ENCODE measurements at regions not wholly inside any gene's neighbourhood (a gene's known extent, or its start where the extent isn't known, plus 50 kb on each side); places are given as distances from the start of the nearest gene placed in this dataset.
"Not testable (repeated sequence)": the region's sequence is repeated elsewhere in the genome, so short reads cannot be mapped to it uniquely, and the experiment has no call there.

DNA sequence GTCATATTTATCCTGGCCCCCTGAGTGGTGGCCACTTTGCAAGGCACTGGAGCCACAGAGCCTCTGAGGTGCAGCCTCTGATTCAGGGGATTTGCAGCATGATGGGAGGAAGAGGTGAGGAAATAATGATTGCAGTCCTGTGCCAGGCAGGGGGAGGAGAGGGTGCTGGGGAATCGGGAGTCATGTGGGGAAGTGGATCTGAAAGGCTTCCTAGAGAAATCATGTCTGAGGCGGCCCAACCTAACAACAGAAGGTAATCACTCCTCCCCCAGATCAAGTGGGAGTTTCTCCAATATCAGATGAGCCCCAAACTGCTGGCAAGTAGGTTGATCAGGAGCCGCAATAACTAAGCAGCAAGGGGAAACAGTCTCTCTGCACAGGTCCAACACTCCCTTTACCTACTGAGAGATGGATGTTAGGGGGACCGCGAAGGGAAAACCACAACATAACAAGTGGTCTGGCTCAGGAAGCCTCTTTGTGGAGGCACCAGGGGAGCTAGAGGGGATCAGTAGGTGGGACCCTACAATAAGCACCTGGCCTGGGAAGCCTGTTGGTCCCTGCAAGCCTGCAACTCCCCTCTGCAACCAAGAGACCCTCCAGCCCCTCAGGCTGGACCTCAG, 71.8 kb upstream of the NPAS2 start:
- Histone ChIP-seq H3K9ac (ENCODE audit: low read length) (no peak overlapping the region), H3K36me3 (ENCODE audit: control insufficient read depth, insufficient read depth, low read length) (no peaks in the 10 kb centered on the region)

DNA sequence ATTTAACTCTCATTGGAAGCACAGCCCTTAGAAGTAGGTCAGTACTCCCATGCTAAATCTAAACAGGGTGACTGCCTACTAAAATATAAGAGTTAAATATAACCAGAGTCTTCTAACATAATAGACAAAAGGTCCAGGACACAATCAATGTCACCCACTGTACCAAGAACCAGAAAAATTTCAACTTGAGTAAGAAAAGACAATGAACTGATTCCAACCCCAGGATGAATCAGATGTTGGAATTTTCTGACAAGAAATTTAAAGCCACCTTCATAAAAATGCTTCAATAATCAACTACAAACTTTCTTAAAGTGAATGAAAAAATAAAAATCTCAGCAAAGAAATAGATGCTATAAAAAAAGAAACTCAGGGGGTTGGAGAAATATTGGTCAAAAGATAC, 71.3 kb upstream of the NPAS2 start:
- Histone ChIP-seq H3K27me3 (ENCODE audit: control insufficient read depth, insufficient read depth, low read length) (no peaks in the 10 kb centered on the region), H3K4me1 (ENCODE audit: control insufficient read depth, insufficient read depth, low read length) (peaks cover 14% of the 10 kb centered on the region), H3K36me3 (ENCODE audit: control insufficient read depth, insufficient read depth, low read length) (no peaks in the 10 kb centered on the region), H3K4me3 (ENCODE audit: low read length) (no peak overlapping the region), H3K9me3 (ENCODE audit: control insufficient read depth, low read length) (no peaks in the 10 kb centered on the region), H3K9ac (ENCODE audit: low read length) (no peak overlapping the region)

More for the DNA sequence above, 71.8 kb upstream of the NPAS2 start:
- Histone ChIP-seq H3K4me1 (ENCODE audit: control insufficient read depth, insufficient read depth, low read length) (peaks cover 14% of the 10 kb centered on the region), H3K4me3 (ENCODE audit: low read length) (no peak overlapping the region), H3K27me3 (ENCODE audit: control insufficient read depth, insufficient read depth, low read length) (no peaks in the 10 kb centered on the region), H3K9me3 (ENCODE audit: control insufficient read depth, low read length) (no peaks in the 10 kb centered on the region)

DNA sequence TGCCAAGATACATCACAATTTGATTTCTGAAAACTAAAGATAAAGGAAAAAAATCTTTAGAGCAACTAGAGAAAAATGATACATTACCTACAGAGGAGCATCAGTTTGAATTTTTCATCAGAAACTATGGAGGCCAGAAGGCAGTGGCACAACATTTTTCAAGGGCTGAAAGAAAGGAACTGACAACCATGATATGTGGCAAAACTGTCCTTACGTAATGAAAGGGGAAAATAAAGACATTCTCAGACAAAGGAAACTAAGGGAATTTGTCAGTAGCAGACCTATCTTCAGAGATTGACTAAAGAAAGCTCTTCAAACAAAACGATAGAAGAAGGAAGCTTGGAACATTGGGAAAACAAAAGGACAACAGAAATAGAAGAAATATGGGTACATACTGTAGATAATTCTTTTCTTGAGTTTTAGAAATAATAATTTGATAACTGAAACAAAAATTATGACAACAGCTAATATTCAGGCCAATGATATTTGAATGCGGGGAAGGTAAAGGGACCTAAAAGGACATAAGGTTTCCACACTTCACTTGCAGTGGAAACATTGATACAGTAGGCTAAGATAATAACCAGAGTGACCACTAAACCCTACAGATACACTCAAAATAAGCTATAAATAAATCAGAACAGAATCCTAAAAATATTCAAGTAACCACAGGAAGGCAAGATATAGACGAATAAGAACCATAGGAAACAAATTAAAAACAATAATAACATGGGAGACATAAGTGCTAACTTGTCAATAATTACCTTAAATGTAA, 70.0 kb upstream of the NPAS2 start:
- Histone ChIP-seq H3K9me3 (ENCODE audit: control insufficient read depth, low read length) (no peaks in the 10 kb centered on the region), H3K9ac (ENCODE audit: low read length) (no peak overlapping the region), H3K4me1 (ENCODE audit: control insufficient read depth, insufficient read depth, low read length) (peaks cover 3% of the 10 kb centered on the region), H3K27me3 (ENCODE audit: control insufficient read depth, insufficient read depth, low read length) (no peaks in the 10 kb centered on the region), H3K36me3 (ENCODE audit: control insufficient read depth, insufficient read depth, low read length) (no peaks in the 10 kb centered on the region), H3K4me3 (ENCODE audit: low read length) (no peak overlapping the region)

DNA sequence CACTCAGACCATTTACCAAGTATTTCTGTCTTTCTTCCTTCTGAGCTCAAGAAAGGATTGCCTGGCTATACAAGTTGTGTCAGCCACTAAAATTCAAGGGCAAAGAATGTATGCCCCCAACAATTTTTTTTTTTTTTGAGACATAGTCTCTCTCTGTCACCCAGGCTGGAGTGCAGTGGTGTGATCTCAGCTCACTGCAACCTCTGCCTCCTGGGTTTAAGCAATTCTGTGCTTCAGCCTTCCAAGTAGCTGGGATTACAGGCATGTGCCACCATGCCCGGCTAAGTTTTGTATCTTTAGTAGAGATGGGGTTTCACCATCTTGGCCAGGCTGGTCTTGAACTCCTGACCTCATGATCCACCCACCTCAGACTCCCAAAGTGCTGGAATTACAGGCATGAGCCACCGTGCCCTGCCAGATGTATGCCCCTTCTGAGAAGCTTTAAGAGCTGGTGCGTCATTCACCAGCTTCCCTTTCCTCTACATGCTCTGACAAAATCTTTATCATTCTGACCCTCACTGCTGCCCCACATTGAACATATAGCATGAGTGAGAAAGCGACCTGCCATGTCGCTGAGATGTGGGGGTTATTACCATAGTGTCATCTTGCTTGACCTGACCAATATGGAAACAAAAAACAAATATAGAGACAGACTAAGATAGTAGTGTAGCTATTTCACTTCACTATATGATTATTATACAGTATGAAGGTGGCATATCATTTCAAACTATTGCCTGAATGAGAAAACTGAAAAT, 67.9 kb upstream of the NPAS2 start:
- not testable (repeated sequence) for H3K4me3 ChIP-seq (ENCODE audit: low read length); H3K9ac ChIP-seq (ENCODE audit: low read length); H3K4me1 ChIP-seq (ENCODE audit: control insufficient read depth, insufficient read depth, low read length); H3K9me3 ChIP-seq (ENCODE audit: control insufficient read depth, low read length); H3K36me3 ChIP-seq (ENCODE audit: control insufficient read depth, insufficient read depth, low read length); H3K27me3 ChIP-seq (ENCODE audit: control insufficient read depth, insufficient read depth, low read length)

DNA sequence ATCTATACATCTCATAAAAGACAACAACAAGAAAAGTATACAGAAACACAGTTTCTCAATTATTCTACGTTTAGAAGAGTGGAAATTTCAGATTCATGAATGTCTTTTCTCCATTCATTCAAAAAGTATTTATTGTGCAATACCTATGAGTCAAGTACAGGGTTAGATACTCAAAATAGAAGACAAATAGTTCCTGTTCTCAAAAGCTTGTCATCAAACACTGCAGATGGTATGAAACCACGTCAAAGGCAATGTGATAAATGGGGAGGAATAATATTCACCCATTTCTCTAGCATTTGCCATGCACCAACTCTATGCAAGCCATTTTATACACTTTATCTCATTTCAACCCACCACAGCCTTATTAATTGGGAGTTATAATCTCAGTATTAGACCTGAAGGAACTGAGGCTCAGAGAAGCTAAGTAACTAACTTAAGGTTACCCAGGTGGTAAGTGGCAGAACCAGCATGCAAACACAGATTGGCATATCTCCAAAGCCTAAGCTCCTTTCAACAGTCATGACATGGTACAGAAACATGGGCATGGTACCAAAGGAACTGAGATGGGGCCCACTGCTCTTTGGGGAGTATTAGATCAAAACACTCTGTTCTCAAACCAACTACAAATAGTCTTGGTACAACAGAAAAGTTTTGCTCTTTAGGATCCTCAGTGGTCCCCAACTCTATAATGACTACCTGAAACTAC, 67.2 kb upstream of the NPAS2 start:
- Histone ChIP-seq H3K27me3 (ENCODE audit: control insufficient read depth, insufficient read depth, low read length) (no peaks in the 10 kb centered on the region), H3K36me3 (ENCODE audit: control insufficient read depth, insufficient read depth, low read length) (no peaks in the 10 kb centered on the region), H3K4me3 (ENCODE audit: low read length) (no peak overlapping the region), H3K9me3 (ENCODE audit: control insufficient read depth, low read length) (no peaks in the 10 kb centered on the region), H3K9ac (ENCODE audit: low read length) (no peak overlapping the region), H3K4me1 (ENCODE audit: control insufficient read depth, insufficient read depth, low read length) (no peaks in the 10 kb centered on the region)

DNA sequence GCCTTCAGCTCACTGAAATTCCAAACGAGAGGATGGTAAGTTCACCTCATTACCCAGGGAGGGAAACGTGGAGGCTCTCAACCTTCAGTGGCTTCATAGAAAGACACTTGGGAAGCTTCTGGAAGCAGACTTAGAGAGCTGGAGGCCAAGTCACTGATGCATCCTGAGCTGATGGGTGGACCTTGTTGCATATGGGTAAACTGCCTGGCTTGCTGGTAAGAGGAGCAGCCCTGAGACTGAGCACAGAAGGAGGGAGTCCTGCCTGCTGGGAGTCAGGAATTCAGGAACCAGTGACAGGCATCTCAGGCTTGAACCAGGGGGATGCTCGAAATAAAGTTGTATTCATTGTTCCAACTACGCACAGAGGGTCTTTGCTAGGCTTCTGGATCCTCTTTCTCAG, 66.5 kb upstream of the NPAS2 start:
- Histone ChIP-seq H3K4me3 (ENCODE audit: low read length) (no peak overlapping the region), H3K9ac (ENCODE audit: low read length) (no peak overlapping the region), H3K36me3 (ENCODE audit: control insufficient read depth, insufficient read depth, low read length) (no peaks in the 10 kb centered on the region), H3K4me1 (ENCODE audit: control insufficient read depth, insufficient read depth, low read length) (no peaks in the 10 kb centered on the region), H3K9me3 (ENCODE audit: control insufficient read depth, low read length) (no peaks in the 10 kb centered on the region), H3K27me3 (ENCODE audit: control insufficient read depth, insufficient read depth, low read length) (no peaks in the 10 kb centered on the region)

DNA sequence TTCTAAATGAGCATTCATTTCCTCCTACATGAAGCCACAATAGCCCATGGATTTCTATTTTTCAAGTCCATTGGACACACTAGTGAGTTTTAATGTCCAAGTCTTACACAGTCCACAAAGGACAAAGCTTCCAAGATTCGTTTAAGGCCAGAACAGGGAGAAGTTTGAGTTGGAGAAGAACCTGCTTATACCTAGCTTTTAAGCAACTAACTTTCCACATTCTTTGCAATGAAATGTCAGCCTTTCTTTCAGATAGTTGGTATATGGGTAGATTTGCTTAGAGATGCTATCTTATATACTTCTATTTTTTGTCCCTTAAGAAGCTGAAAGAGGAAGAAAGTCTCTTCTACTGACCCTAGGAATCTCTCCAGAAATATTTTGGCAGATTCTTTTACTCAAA, 66.1 kb upstream of the NPAS2 start:
- H3K4me3 ChIP-seq (ENCODE audit: low read length) = no peak overlapping the region

DNA sequence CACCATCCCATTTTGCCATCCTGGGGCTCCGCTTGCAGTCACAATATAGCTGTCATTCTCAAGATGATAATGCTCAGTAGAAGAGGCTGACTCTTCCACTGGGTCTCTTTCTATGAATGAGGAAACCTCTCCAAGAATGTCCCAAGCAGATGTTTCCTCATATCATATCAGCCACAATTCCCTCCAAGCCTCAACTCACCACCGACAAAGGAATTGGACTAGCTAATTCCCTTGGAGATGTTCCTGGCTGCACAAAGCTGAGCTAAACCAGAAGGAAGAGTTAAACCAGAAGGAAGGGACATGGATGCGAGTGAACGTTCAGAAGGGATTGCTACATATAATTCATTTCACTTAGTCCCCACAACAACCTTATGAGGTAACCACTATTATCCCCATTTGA, 65.0 kb upstream of the NPAS2 start:
- Histone ChIP-seq H3K4me3 (ENCODE audit: low read length) (no peak overlapping the region), H3K36me3 (ENCODE audit: control insufficient read depth, insufficient read depth, low read length) (no peaks in the 10 kb centered on the region), H3K9me3 (ENCODE audit: control insufficient read depth, low read length) (no peaks in the 10 kb centered on the region), H3K27me3 (ENCODE audit: control insufficient read depth, insufficient read depth, low read length) (no peaks in the 10 kb centered on the region), H3K4me1 (ENCODE audit: control insufficient read depth, insufficient read depth, low read length) (no peaks in the 10 kb centered on the region), H3K9ac (ENCODE audit: low read length) (no peak overlapping the region)

More for the DNA sequence above, 66.1 kb upstream of the NPAS2 start:
- no peaks in the 10 kb centered on the region for H3K36me3 ChIP-seq (ENCODE audit: control insufficient read depth, insufficient read depth, low read length)
- no peak overlapping the region for H3K9ac ChIP-seq (ENCODE audit: low read length)
- H3K9me3 ChIP-seq (ENCODE audit: control insufficient read depth, low read length) = no peaks in the 10 kb centered on the region
- no peaks in the 10 kb centered on the region for H3K4me1 ChIP-seq (ENCODE audit: control insufficient read depth, insufficient read depth, low read length)
- H3K27me3 ChIP-seq (ENCODE audit: control insufficient read depth, insufficient read depth, low read length) = no peaks in the 10 kb centered on the region

DNA sequence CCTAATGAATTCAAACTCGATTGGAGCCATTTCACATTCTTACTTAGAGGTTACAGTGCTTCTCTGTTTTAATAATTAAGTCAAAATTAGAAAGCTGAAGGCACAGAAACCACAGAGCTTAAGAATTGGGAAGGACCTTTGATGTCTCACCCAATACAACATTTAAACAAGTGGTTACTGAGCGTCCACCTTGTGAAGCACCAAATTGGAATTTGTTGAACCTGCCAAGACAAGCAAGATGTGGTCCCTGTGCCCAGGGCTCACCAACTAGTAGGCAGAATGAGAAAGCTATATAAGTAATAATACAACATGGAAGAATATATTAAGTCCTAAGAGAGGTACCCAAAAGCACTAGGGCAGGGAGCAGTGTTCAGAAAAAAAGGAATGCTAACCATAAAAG, 64.5 kb upstream of the NPAS2 start:
- no peaks in the 10 kb centered on the region for H3K4me1 ChIP-seq (ENCODE audit: control insufficient read depth, insufficient read depth, low read length)
- no peaks in the 10 kb centered on the region for H3K27me3 ChIP-seq (ENCODE audit: control insufficient read depth, insufficient read depth, low read length)

DNA sequence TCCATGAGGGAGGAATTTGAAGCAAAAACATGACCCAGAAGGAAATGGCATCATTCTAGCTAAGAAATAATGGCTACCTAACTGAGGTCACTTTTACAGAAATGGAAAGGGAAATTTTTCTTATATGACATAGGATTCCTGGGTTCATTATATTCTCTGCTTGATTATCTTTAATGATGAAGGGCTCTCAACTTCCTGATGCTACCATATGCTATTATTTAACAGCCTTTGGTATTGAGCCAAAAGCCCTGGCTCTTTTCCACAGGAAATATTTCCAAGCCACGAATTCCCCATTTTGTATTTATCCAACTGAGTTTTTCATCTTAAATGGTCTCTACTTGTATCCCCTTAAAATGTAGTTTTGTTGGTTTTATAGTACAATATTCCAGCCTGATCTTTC, 63.2 kb upstream of the NPAS2 start:
- no peaks in the 10 kb centered on the region for H3K27me3 ChIP-seq (ENCODE audit: control insufficient read depth, insufficient read depth, low read length)
- H3K9ac ChIP-seq (ENCODE audit: low read length) = no peak overlapping the region
- no peak overlapping the region for H3K4me3 ChIP-seq (ENCODE audit: low read length)
- no peaks in the 10 kb centered on the region for H3K4me1 ChIP-seq (ENCODE audit: control insufficient read depth, insufficient read depth, low read length)
- H3K9me3 ChIP-seq (ENCODE audit: control insufficient read depth, low read length) = no peaks in the 10 kb centered on the region
- H3K36me3 ChIP-seq (ENCODE audit: control insufficient read depth, insufficient read depth, low read length) = no peaks in the 10 kb centered on the region

More for the DNA sequence above, 64.5 kb upstream of the NPAS2 start:
- no peak overlapping the region for H3K4me3 ChIP-seq (ENCODE audit: low read length)
- H3K36me3 ChIP-seq (ENCODE audit: control insufficient read depth, insufficient read depth, low read length) = no peaks in the 10 kb centered on the region
- H3K9me3 ChIP-seq (ENCODE audit: control insufficient read depth, low read length) = no peaks in the 10 kb centered on the region
- no peak overlapping the region for H3K9ac ChIP-seq (ENCODE audit: low read length)

DNA sequence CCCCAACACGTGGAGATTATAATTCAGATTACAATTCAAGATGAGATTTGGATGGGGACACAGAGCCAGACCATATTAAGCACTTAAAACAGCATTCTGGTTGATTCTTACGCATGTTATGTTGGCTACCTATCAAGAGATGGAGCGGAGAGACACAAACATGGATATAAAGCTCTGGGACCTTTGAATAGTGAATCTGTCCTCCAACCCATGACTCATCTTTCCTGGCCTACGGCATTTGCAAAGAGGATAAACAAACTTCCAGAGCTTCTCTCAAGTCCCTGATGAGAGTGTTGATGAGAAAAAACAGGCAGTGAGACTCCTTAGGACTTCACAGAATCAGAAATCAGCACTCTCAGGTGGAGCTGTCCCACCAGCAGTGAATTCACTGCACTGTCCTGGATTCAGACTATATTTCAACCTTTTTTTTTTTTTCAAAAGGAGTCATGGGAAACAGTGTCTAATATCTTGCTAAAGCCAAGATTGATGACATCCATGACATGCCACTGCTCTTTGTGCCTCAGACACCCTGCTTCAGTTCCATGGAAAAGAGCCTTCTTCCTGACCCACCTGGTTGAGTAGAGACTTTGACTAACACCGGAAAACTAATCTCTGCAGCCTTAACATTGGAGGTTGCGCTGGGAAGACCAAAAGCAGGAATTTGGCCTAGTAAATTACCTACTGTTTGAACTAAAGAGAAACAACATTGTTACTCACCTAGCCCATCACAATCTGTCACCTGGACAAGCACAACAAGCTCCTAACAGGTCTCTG, 62.1 kb upstream of the NPAS2 start:
- H3K9me3 ChIP-seq (ENCODE audit: control insufficient read depth, low read length) = no peaks in the 10 kb centered on the region
- no peaks in the 10 kb centered on the region for H3K36me3 ChIP-seq (ENCODE audit: control insufficient read depth, insufficient read depth, low read length)
- H3K27me3 ChIP-seq (ENCODE audit: control insufficient read depth, insufficient read depth, low read length) = no peaks in the 10 kb centered on the region
- H3K4me1 ChIP-seq (ENCODE audit: control insufficient read depth, insufficient read depth, low read length) = no peaks in the 10 kb centered on the region
- H3K4me3 ChIP-seq (ENCODE audit: low read length) = no peak overlapping the region
- H3K9ac ChIP-seq (ENCODE audit: low read length) = no peak overlapping the region

Measured in mucosa of stomach (tissue), 1 donor.